ENCODE measurements at regions not wholly inside any gene's neighbourhood (a gene's known extent, or its start where the extent isn't known, plus 50 kb on each side); places are given as distances from the start of the nearest gene placed in this dataset.
A peak's percentile ranks its signal among the peaks of the same experiment; 100 is the strongest.

DNA sequence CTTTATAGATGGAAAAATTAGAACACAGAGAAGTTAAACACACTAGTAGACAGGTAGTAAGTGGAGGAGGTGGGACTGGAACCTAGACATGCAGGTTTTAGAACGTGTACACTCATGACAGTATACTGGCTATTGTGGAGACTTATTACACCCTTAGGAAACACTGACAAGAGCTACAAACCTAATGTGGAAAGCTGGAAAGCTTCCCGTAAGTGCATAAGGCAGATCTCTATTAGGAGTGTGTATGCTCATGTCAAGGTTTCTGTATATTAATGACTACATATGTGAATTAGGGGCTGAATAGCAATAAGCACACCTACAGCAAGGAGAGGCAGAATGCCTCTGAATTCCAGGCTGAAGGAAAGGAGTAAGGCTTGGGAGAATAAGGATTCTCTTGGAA, 82.6 kb upstream of the SLC24A5 start:
- TF ChIP-seq ZNF70 (CRISPR knock-in tag; IDR thresholded peaks at IDR 0.05) (no peak), SNAI2 (CRISPR knock-in tag; IDR thresholded peaks at IDR 0.05) (no peak), ISL1 (CRISPR knock-in tag; IDR thresholded peaks at IDR 0.05) (no peak), OSR1 (CRISPR knock-in tag; IDR thresholded peaks at IDR 0.05) (no peak), ZC3H10 (CRISPR knock-in tag; IDR thresholded peaks at IDR 0.05) (no peak), ZFP30 (CRISPR knock-in tag; IDR thresholded peaks at IDR 0.05) (no peak), ZFP3 (CRISPR knock-in tag; IDR thresholded peaks at IDR 0.05) (no peak), GLIS3 (CRISPR knock-in tag; IDR thresholded peaks at IDR 0.05) (no peak), BACH2 (CRISPR knock-in tag; IDR thresholded peaks at IDR 0.05; ENCODE audit: borderline replicate concordance) (no peak), ARNTL (CRISPR knock-in tag; IDR thresholded peaks at IDR 0.05; ENCODE audit: borderline replicate concordance, low read depth) (no peak)
- TF ChIP-seq, protein P1, sequence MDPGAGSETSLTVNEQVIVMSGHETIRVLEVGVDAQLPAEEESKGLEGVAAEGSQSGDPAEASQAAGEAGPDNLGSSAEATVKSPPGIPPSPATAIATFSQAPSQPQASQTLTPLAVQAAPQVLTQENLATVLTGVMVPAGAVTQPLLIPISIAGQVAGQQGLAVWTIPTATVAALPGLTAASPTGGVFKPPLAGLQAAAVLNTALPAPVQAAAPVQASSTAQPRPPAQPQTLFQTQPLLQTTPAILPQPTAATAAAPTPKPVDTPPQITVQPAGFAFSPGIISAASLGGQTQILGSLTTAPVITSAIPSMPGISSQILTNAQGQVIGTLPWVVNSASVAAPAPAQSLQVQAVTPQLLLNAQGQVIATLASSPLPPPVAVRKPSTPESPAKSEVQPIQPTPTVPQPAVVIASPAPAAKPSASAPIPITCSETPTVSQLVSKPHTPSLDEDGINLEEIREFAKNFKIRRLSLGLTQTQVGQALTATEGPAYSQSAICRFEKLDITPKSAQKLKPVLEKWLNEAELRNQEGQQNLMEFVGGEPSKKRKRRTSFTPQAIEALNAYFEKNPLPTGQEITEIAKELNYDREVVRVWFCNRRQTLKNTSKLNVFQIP (CRISPR knock-in tag; IDR thresholded peaks at IDR 0.05; ENCODE audit: borderline replicate concordance, low read depth) = no peak
- TF ChIP-seq, protein P2, sequence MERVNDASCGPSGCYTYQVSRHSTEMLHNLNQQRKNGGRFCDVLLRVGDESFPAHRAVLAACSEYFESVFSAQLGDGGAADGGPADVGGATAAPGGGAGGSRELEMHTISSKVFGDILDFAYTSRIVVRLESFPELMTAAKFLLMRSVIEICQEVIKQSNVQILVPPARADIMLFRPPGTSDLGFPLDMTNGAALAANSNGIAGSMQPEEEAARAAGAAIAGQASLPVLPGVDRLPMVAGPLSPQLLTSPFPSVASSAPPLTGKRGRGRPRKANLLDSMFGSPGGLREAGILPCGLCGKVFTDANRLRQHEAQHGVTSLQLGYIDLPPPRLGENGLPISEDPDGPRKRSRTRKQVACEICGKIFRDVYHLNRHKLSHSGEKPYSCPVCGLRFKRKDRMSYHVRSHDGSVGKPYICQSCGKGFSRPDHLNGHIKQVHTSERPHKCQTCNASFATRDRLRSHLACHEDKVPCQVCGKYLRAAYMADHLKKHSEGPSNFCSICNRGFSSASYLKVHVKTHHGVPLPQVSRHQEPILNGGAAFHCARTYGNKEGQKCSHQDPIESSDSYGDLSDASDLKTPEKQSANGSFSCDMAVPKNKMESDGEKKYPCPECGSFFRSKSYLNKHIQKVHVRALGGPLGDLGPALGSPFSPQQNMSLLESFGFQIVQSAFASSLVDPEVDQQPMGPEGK (CRISPR knock-in tag; IDR thresholded peaks at IDR 0.05; ENCODE audit: borderline replicate concordance) = no peak
- ATAC-seq = no peak

DNA sequence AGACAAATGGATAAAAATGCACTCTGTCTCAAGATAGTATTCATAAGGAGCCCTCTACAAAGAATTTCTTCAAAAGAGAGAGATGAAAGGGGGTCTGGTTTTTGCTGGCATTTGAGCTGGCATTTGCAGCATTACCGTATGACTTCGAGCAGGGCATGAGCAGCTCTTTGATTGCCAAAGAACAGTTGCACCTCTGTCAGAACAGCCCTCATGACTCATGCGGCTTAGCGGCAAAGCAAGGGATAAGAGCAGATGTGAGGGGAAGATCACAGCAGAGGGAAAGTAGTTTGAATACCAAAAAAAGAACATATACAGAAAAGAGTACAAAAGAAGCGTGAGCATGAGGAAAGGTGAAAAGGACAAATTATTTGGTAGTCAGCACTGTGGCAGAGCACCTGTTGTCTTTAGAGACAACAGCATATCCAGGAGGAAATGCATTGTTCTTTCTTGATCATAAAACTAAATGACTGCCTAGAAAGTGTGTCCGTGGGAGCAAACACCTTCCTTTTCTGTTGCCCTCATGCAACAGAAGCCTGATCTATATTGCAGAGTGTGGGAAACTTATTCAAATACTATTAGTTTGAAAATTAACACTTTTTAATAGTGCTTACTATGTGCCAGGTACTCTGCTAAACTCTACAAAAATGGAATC, 80.5 kb upstream of the SLC24A5 start:
- no peak for ATAC-seq
- TF ChIP-seq ESRRG (CRISPR knock-in tag; IDR thresholded peaks at IDR 0.05) = no peak
- TF ChIP-seq, protein P3, sequence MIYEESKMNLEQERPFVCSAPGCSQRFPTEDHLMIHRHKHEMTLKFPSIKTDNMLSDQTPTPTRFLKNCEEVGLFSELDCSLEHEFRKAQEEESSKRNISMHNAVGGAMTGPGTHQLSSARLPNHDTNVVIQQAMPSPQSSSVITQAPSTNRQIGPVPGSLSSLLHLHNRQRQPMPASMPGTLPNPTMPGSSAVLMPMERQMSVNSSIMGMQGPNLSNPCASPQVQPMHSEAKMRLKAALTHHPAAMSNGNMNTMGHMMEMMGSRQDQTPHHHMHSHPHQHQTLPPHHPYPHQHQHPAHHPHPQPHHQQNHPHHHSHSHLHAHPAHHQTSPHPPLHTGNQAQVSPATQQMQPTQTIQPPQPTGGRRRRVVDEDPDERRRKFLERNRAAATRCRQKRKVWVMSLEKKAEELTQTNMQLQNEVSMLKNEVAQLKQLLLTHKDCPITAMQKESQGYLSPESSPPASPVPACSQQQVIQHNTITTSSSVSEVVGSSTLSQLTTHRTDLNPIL (CRISPR knock-in tag; IDR thresholded peaks at IDR 0.05; ENCODE audit: low read depth) = no peak
- TF ChIP-seq, protein P2 (CRISPR knock-in tag; IDR thresholded peaks at IDR 0.05; ENCODE audit: borderline replicate concordance) = no peak
- no peak for TF ChIP-seq ZFP3 (CRISPR knock-in tag; IDR thresholded peaks at IDR 0.05)
- no peak for TF ChIP-seq ZNF8 (CRISPR knock-in tag; IDR thresholded peaks at IDR 0.05)
- TF ChIP-seq ZNF70 (CRISPR knock-in tag; IDR thresholded peaks at IDR 0.05) = no peak
- no peak for TF ChIP-seq BACH2 (CRISPR knock-in tag; IDR thresholded peaks at IDR 0.05; ENCODE audit: borderline replicate concordance)
- no peak for TF ChIP-seq OSR1 (CRISPR knock-in tag; IDR thresholded peaks at IDR 0.05)
- no peak for TF ChIP-seq TCF4 (CRISPR knock-in tag; IDR thresholded peaks at IDR 0.05; ENCODE audit: borderline replicate concordance)
- TF ChIP-seq, protein P4, sequence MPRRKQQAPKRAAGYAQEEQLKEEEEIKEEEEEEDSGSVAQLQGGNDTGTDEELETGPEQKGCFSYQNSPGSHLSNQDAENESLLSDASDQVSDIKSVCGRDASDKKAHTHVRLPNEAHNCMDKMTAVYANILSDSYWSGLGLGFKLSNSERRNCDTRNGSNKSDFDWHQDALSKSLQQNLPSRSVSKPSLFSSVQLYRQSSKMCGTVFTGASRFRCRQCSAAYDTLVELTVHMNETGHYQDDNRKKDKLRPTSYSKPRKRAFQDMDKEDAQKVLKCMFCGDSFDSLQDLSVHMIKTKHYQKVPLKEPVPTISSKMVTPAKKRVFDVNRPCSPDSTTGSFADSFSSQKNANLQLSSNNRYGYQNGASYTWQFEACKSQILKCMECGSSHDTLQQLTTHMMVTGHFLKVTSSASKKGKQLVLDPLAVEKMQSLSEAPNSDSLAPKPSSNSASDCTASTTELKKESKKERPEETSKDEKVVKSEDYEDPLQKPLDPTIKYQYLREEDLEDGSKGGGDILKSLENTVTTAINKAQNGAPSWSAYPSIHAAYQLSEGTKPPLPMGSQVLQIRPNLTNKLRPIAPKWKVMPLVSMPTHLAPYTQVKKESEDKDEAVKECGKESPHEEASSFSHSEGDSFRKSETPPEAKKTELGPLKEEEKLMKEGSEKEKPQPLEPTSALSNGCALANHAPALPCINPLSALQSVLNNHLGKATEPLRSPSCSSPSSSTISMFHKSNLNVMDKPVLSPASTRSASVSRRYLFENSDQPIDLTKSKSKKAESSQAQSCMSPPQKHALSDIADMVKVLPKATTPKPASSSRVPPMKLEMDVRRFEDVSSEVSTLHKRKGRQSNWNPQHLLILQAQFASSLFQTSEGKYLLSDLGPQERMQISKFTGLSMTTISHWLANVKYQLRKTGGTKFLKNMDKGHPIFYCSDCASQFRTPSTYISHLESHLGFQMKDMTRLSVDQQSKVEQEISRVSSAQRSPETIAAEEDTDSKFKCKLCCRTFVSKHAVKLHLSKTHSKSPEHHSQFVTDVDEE (CRISPR knock-in tag; IDR thresholded peaks at IDR 0.05) = no peak

DNA sequence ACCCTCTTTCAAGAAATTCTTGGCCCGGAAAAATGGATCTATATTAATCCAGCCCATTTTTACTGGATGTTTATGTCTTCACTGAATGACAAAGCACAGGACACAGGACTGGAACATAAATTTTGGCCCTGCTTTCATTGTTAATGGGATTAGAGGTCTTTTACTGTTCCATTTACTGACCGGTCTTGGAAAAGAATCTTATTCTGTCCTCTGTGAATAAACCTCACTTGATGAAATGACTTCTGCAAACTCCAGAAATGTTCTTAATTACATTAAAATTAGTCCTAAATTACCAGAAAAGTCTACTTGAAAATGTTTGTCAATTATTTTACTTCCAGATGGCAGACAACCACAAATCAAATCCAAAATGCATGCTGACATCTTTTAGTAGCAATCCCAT, 79.3 kb upstream of the SLC24A5 start:
- TF ChIP-seq TCF4 (CRISPR knock-in tag; IDR thresholded peaks at IDR 0.05; ENCODE audit: borderline replicate concordance) (peak; percentile 29; the same call in 1 of the 2 replicates), GLIS3 (CRISPR knock-in tag; IDR thresholded peaks at IDR 0.05) (0 out of 2 replicates have a peak, but pooled peaks have one; percentile 32), PPARA (CRISPR knock-in tag; IDR thresholded peaks at IDR 0.05; ENCODE audit: borderline replicate concordance) (no peak), ISL1 (CRISPR knock-in tag; IDR thresholded peaks at IDR 0.05) (peak; percentile 91)

More for the DNA sequence above, 79.3 kb upstream of the SLC24A5 start:
- ATAC-seq = no peak

Measured in SK-N-SH treated with all-trans-retinoic acid at 6 μM for 48 hours (cell line).